Limb (tissue), 2 donors: ENCODE measurements at regions not wholly inside any gene's neighbourhood (a gene's known extent, or its start where the extent isn't known, plus 50 kb on each side); places are given as distances from the start of the nearest gene placed in this dataset.
"Not testable (repeated sequence)": the region's sequence is repeated elsewhere in the genome, so short reads cannot be mapped to it uniquely, and the experiment has no call there.

Experiments used
- DNase-seq, 2 donors: peaks; one replicate each; pipeline ENCODE4 v3.0.0-alpha.2; 2016; ENCODE audit errors: extremely low spot score in 2 of 2

GRCh38 chrY:7672796-7673195 lies 761.2 kb upstream of the AMELY start:
- no peak for DNase-seq

DNA sequence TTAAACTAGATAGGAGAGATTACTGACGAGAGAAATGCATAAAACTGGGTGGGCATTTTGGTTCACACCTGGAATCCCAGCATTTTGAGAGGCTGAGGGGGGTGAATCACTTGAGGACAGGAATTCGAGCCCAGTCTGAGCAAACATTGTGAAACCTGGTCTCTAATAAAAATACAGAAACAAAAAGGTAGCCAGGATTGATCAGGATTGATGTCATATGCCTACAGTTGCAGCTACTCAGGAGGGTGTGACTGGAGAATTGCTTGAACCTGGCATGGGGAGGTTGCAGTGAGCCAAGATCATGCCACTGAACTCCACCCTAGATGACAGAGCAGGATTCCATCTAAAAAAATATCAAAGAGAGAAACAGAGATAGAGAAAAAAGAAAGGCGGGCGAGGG lies 751.7 kb upstream of the AMELY start:
- DNase-seq: no peak

DNA sequence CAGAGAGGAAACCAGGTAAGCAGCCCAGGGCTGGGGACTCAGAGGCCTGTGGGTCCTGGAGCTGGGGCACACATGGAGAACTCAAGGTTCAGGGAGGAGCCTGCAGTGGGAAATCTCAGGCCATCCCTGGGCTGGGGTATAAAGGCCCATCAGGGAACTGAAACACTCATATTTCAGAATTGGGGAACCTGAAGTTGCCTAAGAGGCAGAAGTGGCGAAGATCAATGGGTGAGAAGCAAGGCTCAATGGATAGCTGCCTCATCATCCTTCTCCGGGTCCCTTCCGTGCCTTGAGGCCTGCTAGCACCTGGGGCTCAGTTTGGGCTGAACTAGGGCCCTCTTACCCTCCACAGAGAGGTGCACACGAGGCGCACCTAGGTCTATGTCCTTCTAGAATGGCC lies 747.5 kb upstream of the AMELY start:
- DNase-seq: no peak

DNA sequence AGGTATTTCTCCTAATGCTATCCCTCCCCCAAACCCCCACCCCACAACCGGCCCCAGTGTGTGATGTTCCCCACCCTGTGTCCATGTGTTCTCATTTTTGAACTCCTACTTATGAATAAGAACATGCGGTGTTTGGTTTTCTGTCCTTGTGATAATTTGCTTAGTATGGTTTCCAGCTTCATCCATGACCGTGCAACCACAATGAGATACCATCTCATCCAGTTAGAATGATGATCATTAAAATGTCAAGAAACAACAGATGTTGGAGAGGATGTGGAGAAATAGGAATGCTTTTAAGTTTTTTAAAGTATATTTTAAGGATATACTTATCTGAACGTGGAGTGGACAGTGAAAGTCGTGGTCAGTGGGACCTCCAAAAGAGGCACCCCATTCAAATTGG lies 745.0 kb upstream of the AMELY start:
- no peak for DNase-seq

DNA sequence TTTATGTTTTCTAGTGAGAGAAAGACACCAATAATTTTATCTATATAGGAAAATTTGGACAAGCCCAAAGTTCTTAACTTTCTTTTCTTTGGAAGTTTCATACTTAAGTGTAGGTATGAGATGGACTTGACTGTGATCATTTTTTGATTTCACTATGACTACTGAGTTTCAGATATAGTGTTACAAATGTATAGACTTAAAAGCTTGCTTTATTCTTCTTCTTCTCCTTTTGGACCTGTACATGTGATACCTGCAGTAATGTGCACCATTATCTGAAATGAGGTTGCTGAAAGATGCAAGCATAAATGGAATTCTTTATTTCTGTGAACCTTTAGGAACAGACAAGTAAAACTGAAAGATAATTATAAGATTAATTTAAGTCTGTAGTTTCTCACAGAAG lies 743.4 kb upstream of the AMELY start:
- DNase-seq: no peak

DNA sequence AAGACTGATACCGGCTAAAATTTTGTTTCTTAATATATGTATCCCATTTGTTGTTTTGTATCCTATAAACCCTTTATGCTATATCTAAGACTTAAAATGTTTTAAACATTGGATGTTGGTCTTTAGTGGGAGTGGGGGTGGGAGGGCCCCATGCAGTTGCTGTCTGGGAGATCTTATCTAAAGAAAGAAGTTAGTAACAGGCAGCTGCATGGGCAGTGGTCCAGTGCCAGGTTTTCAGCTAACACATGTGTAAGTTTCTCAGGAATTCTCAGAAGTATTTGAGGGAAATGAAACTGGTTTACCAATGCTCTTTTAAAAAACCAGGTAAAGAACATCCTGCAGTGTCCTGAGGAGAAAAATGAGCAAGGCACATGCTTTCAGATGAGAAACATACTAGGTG lies 738.3 kb upstream of the AMELY start:
- not testable (repeated sequence) for DNase-seq
